GM19463 (cell line): ENCODE measurements at regions not wholly inside any gene's neighbourhood (a gene's known extent, or its start where the extent isn't known, plus 50 kb on each side); places are given as distances from the start of the nearest gene placed in this dataset.

Source experiments
- ATAC-seq: cut with Tn5 transposase; IDR thresholded peaks from one replicate; pipeline ENCODE4 v1.9.1; 2021; ENCODE audit warnings: mild to moderate bottlenecking, moderate library complexity; ENCODE audit not compliant: unreplicated experiment

- ATAC-seq: no peak
Observed at GRCh38 chr12:13769966-13770365, 211.4 kb downstream of the GRIN2B start.

- ATAC-seq: no peak
Observed at GRCh38 chr12:13769273-13769672, 212.1 kb downstream of the GRIN2B start.

- no peak for ATAC-seq
Observed at GRCh38 chr12:13764748-13765147, 216.7 kb downstream of the GRIN2B start.

GRCh38 chr12:13749389-13749788, 232.0 kb downstream of the GRIN2B start:
- no peak for ATAC-seq

- ATAC-seq: no peak
Observed at GRCh38 chr12:13745111-13745860, 236.1 kb downstream of the GRIN2B start.

GRCh38 chr12:13744561-13744960, 236.8 kb downstream of the GRIN2B start:
- no peak for ATAC-seq

- ATAC-seq: no peak
Observed at GRCh38 chr12:13740149-13740545, 241.3 kb downstream of the GRIN2B start.

GRCh38 chr12:13735734-13736133, 245.7 kb downstream of the GRIN2B start:
- no peak for ATAC-seq

GRCh38 chr12:13734584-13735152, 246.7 kb downstream of the GRIN2B start:
- ATAC-seq: no peak

GRCh38 chr12:13727707-13728195, 253.7 kb downstream of the GRIN2B start:
- ATAC-seq: no peak

GRCh38 chr12:13725049-13725448, 256.4 kb downstream of the GRIN2B start:
- ATAC-seq: no peak

- ATAC-seq: no peak
Observed at GRCh38 chr12:13724136-13724535, 257.3 kb downstream of the GRIN2B start.

GRCh38 chr12:13719986-13720385, 261.4 kb downstream of the GRIN2B start:
- no peak for ATAC-seq

GRCh38 chr12:13718271-13718670, 263.1 kb downstream of the GRIN2B start:
- ATAC-seq: no peak

GRCh38 chr12:13716119-13716518, 265.3 kb downstream of the GRIN2B start:
- no peak for ATAC-seq

- ATAC-seq: no peak
Observed at GRCh38 chr12:13713556-13714410, 267.6 kb downstream of the GRIN2B start.

- no peak for ATAC-seq
Observed at GRCh38 chr12:13707829-13708228, 273.6 kb downstream of the GRIN2B start.

GRCh38 chr12:13702381-13702780, 279.0 kb downstream of the GRIN2B start:
- ATAC-seq: no peak

- ATAC-seq: no peak
Observed at GRCh38 chr12:13701502-13701901, 279.9 kb downstream of the GRIN2B start.

- no peak for ATAC-seq
Observed at GRCh38 chr12:13697973-13698372, 283.4 kb downstream of the GRIN2B start.

- ATAC-seq: no peak
Observed at GRCh38 chr12:13695781-13696180, 285.6 kb downstream of the GRIN2B start.

GRCh38 chr12:13692332-13692731, 289.1 kb downstream of the GRIN2B start:
- ATAC-seq: no peak
